ENCODE measurements at regions not wholly inside any gene's neighbourhood (a gene's known extent, or its start where the extent isn't known, plus 50 kb on each side); places are given as distances from the start of the nearest gene placed in this dataset.

DNA sequence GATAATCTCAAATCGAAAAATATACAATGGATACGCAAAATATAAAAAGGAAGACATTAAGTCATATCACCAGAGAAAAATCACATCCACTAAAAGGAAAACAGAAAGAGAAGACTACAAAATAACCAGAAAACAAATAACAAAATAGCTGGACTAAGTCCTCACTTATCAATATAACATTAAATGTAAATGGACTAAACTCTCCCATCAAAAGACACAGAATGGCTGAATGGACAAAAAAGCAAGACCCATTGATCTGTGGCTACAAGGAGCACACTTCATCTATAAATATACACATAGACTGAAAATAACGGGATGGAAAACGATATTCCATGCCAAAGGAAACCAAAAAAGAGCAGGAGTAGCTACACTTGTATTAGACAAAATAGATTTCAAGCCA is 161.0 kb upstream of the PRKD1 start:
- H3K9ac ChIP-seq (ENCODE audit: low read length), result no peak overlapping the region
- no peaks in the 10 kb centered on the region for H3K9me3 ChIP-seq (replicated peaks; ENCODE audit: insufficient read depth, low read length)
- TF ChIP-seq EZH2phosphoT487 (IDR thresholded peaks at IDR 0.05; ENCODE audit: low read length), result no peak
- TF ChIP-seq, protein P1, sequence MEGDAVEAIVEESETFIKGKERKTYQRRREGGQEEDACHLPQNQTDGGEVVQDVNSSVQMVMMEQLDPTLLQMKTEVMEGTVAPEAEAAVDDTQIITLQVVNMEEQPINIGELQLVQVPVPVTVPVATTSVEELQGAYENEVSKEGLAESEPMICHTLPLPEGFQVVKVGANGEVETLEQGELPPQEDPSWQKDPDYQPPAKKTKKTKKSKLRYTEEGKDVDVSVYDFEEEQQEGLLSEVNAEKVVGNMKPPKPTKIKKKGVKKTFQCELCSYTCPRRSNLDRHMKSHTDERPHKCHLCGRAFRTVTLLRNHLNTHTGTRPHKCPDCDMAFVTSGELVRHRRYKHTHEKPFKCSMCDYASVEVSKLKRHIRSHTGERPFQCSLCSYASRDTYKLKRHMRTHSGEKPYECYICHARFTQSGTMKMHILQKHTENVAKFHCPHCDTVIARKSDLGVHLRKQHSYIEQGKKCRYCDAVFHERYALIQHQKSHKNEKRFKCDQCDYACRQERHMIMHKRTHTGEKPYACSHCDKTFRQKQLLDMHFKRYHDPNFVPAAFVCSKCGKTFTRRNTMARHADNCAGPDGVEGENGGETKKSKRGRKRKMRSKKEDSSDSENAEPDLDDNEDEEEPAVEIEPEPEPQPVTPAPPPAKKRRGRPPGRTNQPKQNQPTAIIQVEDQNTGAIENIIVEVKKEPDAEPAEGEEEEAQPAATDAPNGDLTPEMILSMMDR (IDR thresholded peaks at IDR 0.05; ENCODE audit: low read length), result no peak
- TF ChIP-seq EZH2 (optimal IDR thresholded peaks at IDR 0.05; ENCODE audit: low read depth, low read length), result no peak
- no peaks in the 10 kb centered on the region for H3K79me2 ChIP-seq (ENCODE audit: low read length)
- H3K36me3 ChIP-seq (replicated peaks; ENCODE audit: insufficient read depth, low read length), result no peaks in the 10 kb centered on the region
- no peak overlapping the region for H3K4me3 ChIP-seq (ENCODE audit: low read length)
- no peaks in the 10 kb centered on the region for H3K9me2 ChIP-seq (replicated peaks; ENCODE audit: insufficient read depth, low read length)
- H4K20me1 ChIP-seq (ENCODE audit: insufficient read depth, low read length), result no peaks in the 10 kb centered on the region
- H3K27ac ChIP-seq (ENCODE audit: low read length), result no peak overlapping the region
- H3K4me2 ChIP-seq (ENCODE audit: low read depth, low read length), result no peak overlapping the region
- no peak for DNase-seq
- H3K4me1 ChIP-seq (ENCODE audit: low read length), result no peaks in the 10 kb centered on the region
- no peak overlapping the region for H2AFZ ChIP-seq (ENCODE audit: low read length)
- no peaks in the 10 kb centered on the region for H3K27me3 ChIP-seq (replicated peaks; ENCODE audit: insufficient read depth, low read length)
- no peaks in the 10 kb centered on the region for H3F3A ChIP-seq (ENCODE audit: insufficient read depth, low read length)

DNA sequence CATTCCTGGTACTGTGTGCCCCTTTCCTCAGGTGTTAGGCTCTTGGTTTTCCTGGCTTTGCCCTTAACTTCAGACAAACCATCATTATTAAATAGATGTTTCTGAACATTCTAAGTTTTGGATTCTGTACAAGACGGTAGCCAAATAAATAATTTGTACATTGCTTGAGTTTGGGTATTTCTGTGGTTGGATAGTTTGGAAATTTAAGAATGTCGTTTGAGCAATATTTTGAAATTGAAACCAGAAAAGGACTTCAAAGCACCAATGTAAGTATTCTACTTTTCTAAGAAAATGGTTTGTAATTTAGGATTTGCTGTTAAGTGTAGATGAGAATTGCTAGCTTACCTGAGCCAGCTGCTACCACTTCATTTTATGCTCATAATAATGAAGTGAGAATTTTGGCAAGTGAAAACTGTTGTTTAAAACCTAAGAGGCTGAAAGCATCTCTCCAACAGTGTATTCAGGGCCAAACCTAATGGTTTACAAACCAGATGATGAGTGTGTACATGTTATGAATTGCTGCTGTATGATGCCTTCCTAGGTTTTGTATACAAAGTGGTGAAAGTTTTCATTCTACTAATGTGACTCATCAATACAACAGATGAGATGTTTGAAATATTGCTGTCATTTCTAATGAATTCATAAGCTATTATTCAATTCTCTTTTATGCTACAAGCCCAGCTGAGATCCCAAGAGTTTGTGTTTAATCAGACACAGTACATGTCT is 181.5 kb upstream of the PRKD1 start:
- no peak overlapping the region for H2AFZ ChIP-seq (ENCODE audit: low read length)
- H3K27ac ChIP-seq (ENCODE audit: low read length), result no peak overlapping the region
- no peaks in the 10 kb centered on the region for H3K9me3 ChIP-seq (replicated peaks; ENCODE audit: insufficient read depth, low read length)
- H3K36me3 ChIP-seq (replicated peaks; ENCODE audit: insufficient read depth, low read length), result no peaks in the 10 kb centered on the region
- no peak for DNase-seq
- no peaks in the 10 kb centered on the region for H3K27me3 ChIP-seq (replicated peaks; ENCODE audit: insufficient read depth, low read length)
- no peak overlapping the region for H3K4me2 ChIP-seq (ENCODE audit: low read depth, low read length)
- H3K9ac ChIP-seq (ENCODE audit: low read length), result no peak overlapping the region
- TF ChIP-seq EZH2 (optimal IDR thresholded peaks at IDR 0.05; ENCODE audit: low read depth, low read length) (no peak), EZH2phosphoT487 (IDR thresholded peaks at IDR 0.05; ENCODE audit: low read length) (no peak)
- TF ChIP-seq, protein P1 (IDR thresholded peaks at IDR 0.05; ENCODE audit: low read length), result no peak
- H3K79me2 ChIP-seq (ENCODE audit: low read length), result no peaks in the 10 kb centered on the region
- H4K20me1 ChIP-seq (ENCODE audit: insufficient read depth, low read length), result no peaks in the 10 kb centered on the region
- no peaks in the 10 kb centered on the region for H3K9me2 ChIP-seq (replicated peaks; ENCODE audit: insufficient read depth, low read length)
- no peaks in the 10 kb centered on the region for H3K4me1 ChIP-seq (ENCODE audit: low read length)
- no peak overlapping the region for H3K4me3 ChIP-seq (ENCODE audit: low read length)
- H3F3A ChIP-seq (ENCODE audit: insufficient read depth, low read length), result no peaks in the 10 kb centered on the region

DNA sequence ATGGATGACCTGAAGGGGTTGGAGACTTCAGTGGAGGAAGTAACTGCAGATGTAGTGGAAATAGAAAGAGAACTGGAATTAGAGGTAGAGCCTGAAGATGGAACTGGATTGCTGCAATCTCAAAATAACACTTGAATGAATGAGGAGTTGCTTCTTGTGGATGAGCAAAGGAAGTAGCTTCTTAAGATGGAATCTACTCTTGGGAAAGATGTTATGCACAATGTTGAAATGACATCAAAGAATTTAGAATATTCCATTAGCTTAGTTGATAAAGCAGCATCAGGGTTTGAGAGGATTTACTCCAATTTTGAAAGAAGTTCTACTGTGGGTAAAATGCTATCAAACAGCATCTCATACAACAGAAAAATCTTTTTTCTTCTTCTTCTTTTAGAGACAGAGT is 186.4 kb upstream of the PRKD1 start:
- Histone ChIP-seq H3K9me2 (replicated peaks; ENCODE audit: insufficient read depth, low read length) (no peaks in the 10 kb centered on the region), H3K9me3 (replicated peaks; ENCODE audit: insufficient read depth, low read length) (no peaks in the 10 kb centered on the region), H3K79me2 (ENCODE audit: low read length) (no peaks in the 10 kb centered on the region), H3K36me3 (replicated peaks; ENCODE audit: insufficient read depth, low read length) (no peaks in the 10 kb centered on the region), H2AFZ (ENCODE audit: low read length) (no peak overlapping the region), H3K9ac (ENCODE audit: low read length) (no peak overlapping the region), H3K27ac (ENCODE audit: low read length) (no peak overlapping the region), H3F3A (ENCODE audit: insufficient read depth, low read length) (no peaks in the 10 kb centered on the region), H3K27me3 (replicated peaks; ENCODE audit: insufficient read depth, low read length) (no peaks in the 10 kb centered on the region), H3K4me3 (ENCODE audit: low read length) (no peak overlapping the region), H3K4me1 (ENCODE audit: low read length) (no peaks in the 10 kb centered on the region), H4K20me1 (ENCODE audit: insufficient read depth, low read length) (no peaks in the 10 kb centered on the region), H3K4me2 (ENCODE audit: low read depth, low read length) (no peak overlapping the region)
- no peak for DNase-seq
- TF ChIP-seq, protein P1 (IDR thresholded peaks at IDR 0.05; ENCODE audit: low read length), result no peak
- no peak for TF ChIP-seq EZH2phosphoT487 (IDR thresholded peaks at IDR 0.05; ENCODE audit: low read length)
- TF ChIP-seq EZH2 (optimal IDR thresholded peaks at IDR 0.05; ENCODE audit: low read depth, low read length), result no peak
